ENCODE measurements at regions not wholly inside any gene's neighbourhood (a gene's known extent, or its start where the extent isn't known, plus 50 kb on each side); places are given as distances from the start of the nearest gene placed in this dataset.

- TF ChIP-seq CTCF (IDR thresholded peaks at IDR 0.05) (no peak), EZH2 (IDR thresholded peaks at IDR 0.05; ENCODE audit: borderline replicate concordance, insufficient read depth, low read depth, low read length, poor library complexity, severe bottlenecking) (no peak)
Observed at GRCh38 chr2:144237108-144237507, 282.8 kb downstream of the ZEB2 start.
